HEK293 (cell line): ENCODE measurements at regions not wholly inside any gene's neighbourhood (a gene's known extent, or its start where the extent isn't known, plus 50 kb on each side); places are given as distances from the start of the nearest gene placed in this dataset.
A peak's percentile ranks its signal among the peaks of the same experiment; 100 is the strongest.

Experiments used
- CTCF ChIA-PET: fragments of 350-600 bp; formaldehyde crosslinking; extraction: SDS; loops from one replicate; lab custom pipeline; 2021; ENCODE audit warnings: antibody characterized with exemption; lab: Yijun Ruan, JAX
- POLR2A ChIA-PET: fragments of 300-600 bp; formaldehyde crosslinking; extraction: SDS; loops from one replicate; lab custom pipeline; 2020; ENCODE audit warnings: antibody characterized with exemption, inconsistent platforms; lab: Yijun Ruan, JAX
- H3K27ac ChIP-seq: fragments of 200-500 bp; sonication (Bioruptor generic); 2 replicates; pipeline ENCODE4 v1.5.1; 2014; ENCODE audit warnings: low read depth, low read length, control low read depth, inconsistent platforms; ENCODE audit errors: extremely low read depth
- H3K36me3 ChIP-seq, 2 experiments: fragments of 200-500 bp in 1 of 2; sonication (Bioruptor generic) in 1 of 2; 1 replicate in 1 of 2; 2 replicates in 1 of 2; pipeline ENCODE4 v1.5.1; 2014 to 2017; ENCODE audit warnings: inconsistent platforms in 2 of 2, low read length in 2 of 2; ENCODE audit not compliant: control insufficient read depth in 2 of 2, insufficient read depth in 1 of 2
- H3K4me1 ChIP-seq: fragments of 200-500 bp; sonication (Bioruptor generic); 2 replicates; pipeline ENCODE4 v1.5.1; 2014; ENCODE audit warnings: mild to moderate bottlenecking, low read length, inconsistent platforms; ENCODE audit not compliant: control insufficient read depth, insufficient read depth
- H3K4me3 ChIP-seq: 2 replicates; pipeline ENCODE4 v1.5.1; 2011; ENCODE audit warnings: low read depth, mild to moderate bottlenecking, control low read depth, low read length, moderate library complexity
- H3K9me3 ChIP-seq: fragments of 200-500 bp; sonication (Bioruptor generic); 2 replicates; pipeline ENCODE4 v1.5.1; 2014; ENCODE audit warnings: low read depth, low read length, inconsistent platforms; ENCODE audit not compliant: control insufficient read depth, insufficient read depth
- HOXC10 ChIP-seq: sonication (generic); formaldehyde crosslinking; IDR thresholded peaks from 2 replicates; pipeline ENCODE4 v1.8.1; 2023; ENCODE audit warnings: mild to moderate bottlenecking, missing genetic modification reagents
- SP7 ChIP-seq: fragments of 450-650 bp; formaldehyde crosslinking; IDR thresholded peaks from 2 replicates; pipeline ENCODE4 v1.5.1; 2016; ENCODE audit warnings: missing biosample characterization, missing genetic modification characterization
- ZBTB17 ChIP-seq: fragments of 450-650 bp; formaldehyde crosslinking; IDR thresholded peaks from 2 replicates; pipeline ENCODE4 v1.5.1; 2016; ENCODE audit warnings: missing biosample characterization, missing genetic modification characterization
- ZNF335 ChIP-seq: fragments of 450-650 bp; formaldehyde crosslinking; conservative IDR thresholded peaks from 2 replicates; pipeline ENCODE4 v1.5.1; 2016; ENCODE audit warnings: missing biosample characterization, missing genetic modification characterization
- ZNF423 ChIP-seq: fragments of 450-650 bp; formaldehyde crosslinking; IDR thresholded peaks from 2 replicates; pipeline ENCODE4 v1.5.1; 2016; ENCODE audit warnings: missing biosample characterization, missing genetic modification characterization
- ZNF530 ChIP-seq: fragments of 450-650 bp; formaldehyde crosslinking; IDR thresholded peaks from 2 replicates; pipeline ENCODE4 v1.5.1; 2016; ENCODE audit warnings: low read depth, missing biosample characterization, missing genetic modification characterization
- ZNF555 ChIP-seq: fragments of 450-650 bp; formaldehyde crosslinking; conservative IDR thresholded peaks from 2 replicates; pipeline ENCODE4 v1.5.1; 2017; ENCODE audit warnings: missing biosample characterization, mild to moderate bottlenecking, missing genetic modification characterization, inconsistent platforms
- ZNF785 ChIP-seq: fragments of 450-650 bp; formaldehyde crosslinking; IDR thresholded peaks from 2 replicates; pipeline ENCODE4 v1.5.1; 2016; ENCODE audit warnings: missing biosample characterization, missing genetic modification characterization
- TF ChIP-seq, protein P1 (sequence below): sonication (generic); formaldehyde crosslinking; IDR thresholded peaks from 2 replicates; pipeline ENCODE4 v1.8.1; 2022; ENCODE audit warnings: mild to moderate bottlenecking, moderate library complexity, missing genetic modification reagents
- TF ChIP-seq, protein P2 (sequence below): fragments of 450-650 bp; formaldehyde crosslinking; IDR thresholded peaks from 2 replicates; pipeline ENCODE4 v1.5.1; 2016; ENCODE audit warnings: missing biosample characterization, missing genetic modification characterization

DNA sequence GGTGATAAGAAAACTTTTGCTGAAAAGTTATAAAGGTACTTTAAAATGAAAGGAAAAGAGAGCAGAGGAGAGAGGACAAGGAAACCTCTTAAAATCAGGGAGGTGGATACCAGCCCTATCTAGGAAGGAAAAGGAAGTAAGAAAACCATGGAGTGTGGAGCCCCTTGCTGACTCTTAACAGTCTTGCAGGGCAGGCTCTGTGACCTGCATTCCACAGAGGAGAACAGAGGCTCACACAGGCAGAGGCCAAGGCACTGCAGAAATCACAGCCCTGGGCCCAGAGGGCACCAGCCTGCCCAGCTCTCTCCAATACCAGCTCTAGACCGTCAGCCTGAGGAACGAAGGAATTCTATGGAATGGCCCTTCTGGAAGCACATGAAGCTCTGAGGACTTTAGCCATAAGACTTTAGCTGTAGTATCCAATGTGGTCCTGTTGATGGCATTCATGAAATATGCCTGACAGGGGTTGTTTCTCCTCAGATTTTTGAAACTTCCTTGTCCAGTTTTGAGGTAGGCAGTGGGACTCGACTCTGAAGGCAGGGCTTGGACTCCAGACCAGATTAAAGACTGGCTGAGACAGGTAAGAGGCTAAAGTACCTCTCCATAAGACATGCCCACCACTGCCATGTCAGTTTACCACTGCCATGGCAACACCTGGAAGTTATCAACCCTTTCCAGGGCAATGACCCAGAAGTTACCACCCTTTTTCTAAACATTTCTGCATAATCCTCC lies 216.3 kb downstream of the ANAPC1 start:
- H3K4me1 ChIP-seq = no peaks in the 10 kb centered on the region
- H3K27ac ChIP-seq = no peak overlapping the region
- no peaks in the 10 kb centered on the region for H3K36me3 ChIP-seq
- CTCF ChIA-PET = interaction anchor here (0.6 to 1.0 kb wide), 4 partner anchors 23 to 605 kb away, joined by 3 to 4 read pairs (median 3); no protein-coding TSS in a partner anchor
- no peak overlapping the region for H3K4me3 ChIP-seq
- POLR2A ChIA-PET = no interaction called here
- H3K9me3 ChIP-seq = no peaks in the 10 kb centered on the region
- TF ChIP-seq, protein P1, sequence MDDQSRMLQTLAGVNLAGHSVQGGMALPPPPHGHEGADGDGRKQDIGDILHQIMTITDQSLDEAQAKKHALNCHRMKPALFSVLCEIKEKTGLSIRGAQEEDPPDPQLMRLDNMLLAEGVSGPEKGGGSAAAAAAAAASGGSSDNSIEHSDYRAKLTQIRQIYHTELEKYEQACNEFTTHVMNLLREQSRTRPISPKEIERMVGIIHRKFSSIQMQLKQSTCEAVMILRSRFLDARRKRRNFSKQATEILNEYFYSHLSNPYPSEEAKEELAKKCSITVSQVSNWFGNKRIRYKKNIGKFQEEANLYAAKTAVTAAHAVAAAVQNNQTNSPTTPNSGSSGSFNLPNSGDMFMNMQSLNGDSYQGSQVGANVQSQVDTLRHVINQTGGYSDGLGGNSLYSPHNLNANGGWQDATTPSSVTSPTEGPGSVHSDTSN (CRISPR knock-in tag) = no peak
- TF ChIP-seq, protein P2, sequence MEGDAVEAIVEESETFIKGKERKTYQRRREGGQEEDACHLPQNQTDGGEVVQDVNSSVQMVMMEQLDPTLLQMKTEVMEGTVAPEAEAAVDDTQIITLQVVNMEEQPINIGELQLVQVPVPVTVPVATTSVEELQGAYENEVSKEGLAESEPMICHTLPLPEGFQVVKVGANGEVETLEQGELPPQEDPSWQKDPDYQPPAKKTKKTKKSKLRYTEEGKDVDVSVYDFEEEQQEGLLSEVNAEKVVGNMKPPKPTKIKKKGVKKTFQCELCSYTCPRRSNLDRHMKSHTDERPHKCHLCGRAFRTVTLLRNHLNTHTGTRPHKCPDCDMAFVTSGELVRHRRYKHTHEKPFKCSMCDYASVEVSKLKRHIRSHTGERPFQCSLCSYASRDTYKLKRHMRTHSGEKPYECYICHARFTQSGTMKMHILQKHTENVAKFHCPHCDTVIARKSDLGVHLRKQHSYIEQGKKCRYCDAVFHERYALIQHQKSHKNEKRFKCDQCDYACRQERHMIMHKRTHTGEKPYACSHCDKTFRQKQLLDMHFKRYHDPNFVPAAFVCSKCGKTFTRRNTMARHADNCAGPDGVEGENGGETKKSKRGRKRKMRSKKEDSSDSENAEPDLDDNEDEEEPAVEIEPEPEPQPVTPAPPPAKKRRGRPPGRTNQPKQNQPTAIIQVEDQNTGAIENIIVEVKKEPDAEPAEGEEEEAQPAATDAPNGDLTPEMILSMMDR (tag by site-specific recombination) = peak; percentile 37; the same call in 1 of the 2 replicates
- TF ChIP-seq, all 188 proteins: peak for 1

- Histone ChIP-seq H3K4me3 (no peak overlapping the region), H3K9me3 (no peaks in the 10 kb centered on the region), H3K36me3 (no peaks in the 10 kb centered on the region)
- POLR2A ChIA-PET = no interaction called here
- TF ChIP-seq ZNF785 (tag by site-specific recombination) = no peak
- TF ChIP-seq HOXC10 (CRISPR knock-in tag) = no peak
- no peak for TF ChIP-seq ZNF555 (tag by site-specific recombination)
- TF ChIP-seq, all 188 proteins: peak for 0
- Histone ChIP-seq H3K27ac (no peak overlapping the region), H3K4me1 (no peaks in the 10 kb centered on the region)
- CTCF ChIA-PET = interaction anchor here (1.0 kb wide), 1 partner anchor 36 kb away, joined by 3 read pairs; no protein-coding TSS in a partner anchor
These were observed 215.7 kb downstream of the ANAPC1 start for GRCh38 chr2:111668274-111668616.

DNA sequence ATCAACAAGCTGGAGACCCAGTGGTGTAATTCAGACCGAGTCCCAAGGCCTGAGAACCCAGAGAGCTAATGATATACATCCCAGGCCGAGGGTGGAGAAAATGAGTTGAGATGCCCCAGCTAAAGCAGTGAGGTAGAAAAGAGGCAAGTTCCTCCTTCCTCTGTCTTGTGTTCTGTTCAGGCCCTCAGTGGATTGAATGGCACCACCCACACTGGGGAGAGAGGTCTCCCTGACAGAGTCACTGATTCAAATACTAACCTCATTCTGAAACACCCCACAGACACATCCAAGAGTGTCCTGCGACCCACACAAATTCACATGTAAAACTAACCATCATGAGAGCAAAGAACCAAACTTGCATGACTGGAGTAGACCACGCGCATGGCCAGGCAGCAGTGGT lies 215.3 kb downstream of the ANAPC1 start:
- TF ChIP-seq ZNF423 (tag by site-specific recombination) (no peak), SP7 (no peak)
- TF ChIP-seq, all 188 proteins: peak for 0
- CTCF ChIA-PET = interaction anchor here (1.0 kb wide), 1 partner anchor 37 kb away, joined by 3 read pairs; no protein-coding TSS in a partner anchor

GRCh38 chr2:111669928-111670695 lies 213.9 kb downstream of the ANAPC1 start:
- ChIA-PET CTCF (no interaction called here), POLR2A (no interaction called here)
- Histone ChIP-seq H3K4me1 (no peaks in the 10 kb centered on the region), H3K27ac (no peak overlapping the region), H3K4me3 (no peak overlapping the region), H3K9me3 (no peaks in the 10 kb centered on the region), H3K36me3 (no peaks in the 10 kb centered on the region)
- TF ChIP-seq ZBTB17 (tag by site-specific recombination) (no peak), ZNF530 (tag by site-specific recombination) (no peak), ZNF335 (no peak)

More for the DNA sequence above, 215.3 kb downstream of the ANAPC1 start:
- Histone ChIP-seq H3K4me3 (no peak overlapping the region), H3K4me1 (no peaks in the 10 kb centered on the region), H3K9me3 (no peaks in the 10 kb centered on the region), H3K27ac (no peak overlapping the region), H3K36me3 (no peaks in the 10 kb centered on the region)
- POLR2A ChIA-PET = no interaction called here
